Activated CD4-positive, alpha-beta T cell treated with anti-CD3 and anti-CD28 coated beads, Interleukin-2, amount 10 ng/mL, durations not matched to agents 7 days and 5 days (primary cell): ENCODE measurements at regions not wholly inside any gene's neighbourhood (a gene's known extent, or its start where the extent isn't known, plus 50 kb on each side); places are given as distances from the start of the nearest gene placed in this dataset.

ENCODE experiments used
- CTCF ChIA-PET: fragments of 350-600 bp; sonication (Branson Sonifier 250); formaldehyde crosslinking; loops from one replicate; lab custom pipeline; 2021; ENCODE audit warnings: antibody characterized with exemption; lab: Charles Lee
- POLR2A ChIA-PET: fragments of 350-600 bp; sonication (Branson Sonifier 250); formaldehyde crosslinking; loops from one replicate; lab custom pipeline; 2021; ENCODE audit warnings: antibody characterized with exemption; lab: Charles Lee
- DNase-seq: peaks from one replicate; pipeline ENCODE4 v3.0.0-alpha.2; 2020
- H3K27ac Mint-ChIP-seq: one replicate; pipeline ENCODE4 v1.8.0; 2021; ENCODE audit warnings: mild to moderate bottlenecking, moderate library complexity, mixed read lengths
- H3K27me3 Mint-ChIP-seq: one replicate; pipeline ENCODE4 v1.8.0; 2021; ENCODE audit warnings: mixed read lengths
- H3K36me3 Mint-ChIP-seq: one replicate; pipeline ENCODE4 v1.8.0; 2021; ENCODE audit warnings: low read depth, mixed read lengths
- H3K4me1 Mint-ChIP-seq: one replicate; pipeline ENCODE4 v1.8.0; 2021; ENCODE audit warnings: mixed read lengths
- H3K4me3 Mint-ChIP-seq: one replicate; pipeline ENCODE4 v1.8.0; 2021; ENCODE audit warnings: mild to moderate bottlenecking, moderate library complexity, mixed read lengths
- H3K9me3 Mint-ChIP-seq: one replicate; pipeline ENCODE4 v1.8.0; 2021; ENCODE audit warnings: mixed read lengths

DNA sequence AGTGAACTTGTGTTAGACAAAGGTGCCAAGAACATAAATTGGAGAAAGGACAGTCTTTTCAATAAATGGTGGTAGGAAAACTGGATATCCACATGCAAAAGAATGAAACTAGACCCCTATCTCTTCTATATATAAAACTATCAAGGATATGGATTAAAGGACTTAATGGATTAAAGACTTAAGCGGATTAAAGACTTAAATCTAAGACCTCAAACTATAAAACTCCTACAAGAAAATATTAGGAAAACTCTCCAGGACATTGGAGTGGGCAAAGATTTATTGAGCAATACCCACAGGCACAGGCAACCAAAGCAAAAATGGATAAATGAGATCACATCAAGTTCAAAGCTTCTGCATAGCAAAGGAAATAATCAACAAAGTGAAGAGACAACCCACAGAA is 242.9 kb upstream of the MEOX2 start:
- DNase-seq: no peak
- ChIA-PET POLR2A (no interaction called here), CTCF (no interaction called here)
- Mint-ChIP-seq H3K4me3 (no peak overlapping the region), H3K27ac (no peak overlapping the region), H3K27me3 (no peaks in the 10 kb centered on the region), H3K36me3 (no peaks in the 10 kb centered on the region), H3K9me3 (no peaks in the 10 kb centered on the region), H3K4me1 (no peaks in the 10 kb centered on the region)

DNA sequence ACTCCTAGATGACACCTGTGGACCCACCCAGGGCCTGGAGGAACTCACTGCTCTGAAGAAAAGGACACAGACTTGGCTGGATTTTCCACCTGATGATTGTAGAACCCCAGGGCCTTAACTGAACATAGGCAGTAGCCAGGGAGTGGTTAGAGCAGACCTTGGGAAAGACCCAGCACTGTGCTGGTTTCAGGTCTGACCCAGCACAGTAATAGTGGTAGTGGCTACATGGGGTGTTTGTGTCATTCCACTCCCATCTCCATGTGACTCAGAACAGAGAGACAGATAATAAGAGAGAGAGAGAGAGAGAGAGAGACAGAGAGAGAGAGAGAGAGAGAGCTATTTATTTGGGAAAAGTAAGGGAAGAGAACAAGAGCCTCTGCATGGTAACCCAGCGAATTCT is 239.1 kb upstream of the MEOX2 start:
- H3K36me3 Mint-ChIP-seq: no peaks in the 10 kb centered on the region
- ChIA-PET POLR2A (no interaction called here), CTCF (no interaction called here)
- DNase-seq: no peak
- H3K9me3 Mint-ChIP-seq: no peaks in the 10 kb centered on the region
- no peak overlapping the region for H3K4me3 Mint-ChIP-seq
- no peaks in the 10 kb centered on the region for H3K27me3 Mint-ChIP-seq
- H3K27ac Mint-ChIP-seq: no peak overlapping the region
- H3K4me1 Mint-ChIP-seq: no peaks in the 10 kb centered on the region

DNA sequence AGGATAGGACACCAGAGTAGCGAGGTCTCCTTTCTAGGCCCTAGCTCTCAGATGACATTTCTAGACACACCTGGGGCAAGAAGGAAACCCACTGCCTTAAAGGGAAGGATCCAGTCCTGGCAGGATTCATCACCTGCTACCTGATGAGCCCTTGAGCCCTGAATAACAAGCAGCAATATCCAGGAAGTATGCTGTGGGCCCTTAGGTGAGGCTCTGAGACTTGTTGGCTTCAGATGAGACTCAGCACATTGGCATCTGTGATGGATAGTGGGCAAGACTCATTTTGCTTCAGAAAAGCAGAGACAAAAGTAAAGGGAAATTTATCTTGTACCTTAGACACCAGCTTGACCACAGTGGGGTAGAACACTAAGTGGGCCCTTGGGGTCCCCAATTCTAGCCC is 238.4 kb upstream of the MEOX2 start:
- no peaks in the 10 kb centered on the region for H3K36me3 Mint-ChIP-seq
- H3K4me3 Mint-ChIP-seq: no peak overlapping the region
- ChIA-PET CTCF (no interaction called here), POLR2A (no interaction called here)
- no peaks in the 10 kb centered on the region for H3K27me3 Mint-ChIP-seq
- no peak for DNase-seq
- no peaks in the 10 kb centered on the region for H3K4me1 Mint-ChIP-seq
- H3K9me3 Mint-ChIP-seq: no peaks in the 10 kb centered on the region
- no peak overlapping the region for H3K27ac Mint-ChIP-seq

DNA sequence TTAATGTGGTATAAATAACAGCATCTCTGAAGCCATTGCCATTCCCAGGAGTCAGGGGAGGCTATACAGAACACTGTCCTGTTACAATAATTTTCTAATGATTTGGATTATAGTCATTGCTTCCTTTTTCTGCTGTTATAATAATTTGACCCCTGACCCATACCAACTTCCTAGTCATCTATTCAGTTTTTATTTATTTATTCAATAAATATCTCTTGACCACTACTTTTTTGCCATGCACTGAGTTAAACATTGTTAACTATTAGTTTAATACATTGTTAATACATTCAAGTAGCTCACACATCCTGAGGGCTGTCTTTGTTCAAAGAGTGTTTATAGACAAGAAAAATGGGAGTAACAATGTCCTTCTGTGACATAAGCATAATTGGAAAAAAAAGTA is 235.5 kb upstream of the MEOX2 start:
- Mint-ChIP-seq H3K4me3 (no peak overlapping the region), H3K4me1 (no peaks in the 10 kb centered on the region), H3K9me3 (peaks cover 4% of the 10 kb centered on the region), H3K36me3 (no peaks in the 10 kb centered on the region), H3K27ac (no peak overlapping the region), H3K27me3 (no peaks in the 10 kb centered on the region)
- no peak for DNase-seq
- ChIA-PET CTCF (no interaction called here), POLR2A (no interaction called here)

DNA sequence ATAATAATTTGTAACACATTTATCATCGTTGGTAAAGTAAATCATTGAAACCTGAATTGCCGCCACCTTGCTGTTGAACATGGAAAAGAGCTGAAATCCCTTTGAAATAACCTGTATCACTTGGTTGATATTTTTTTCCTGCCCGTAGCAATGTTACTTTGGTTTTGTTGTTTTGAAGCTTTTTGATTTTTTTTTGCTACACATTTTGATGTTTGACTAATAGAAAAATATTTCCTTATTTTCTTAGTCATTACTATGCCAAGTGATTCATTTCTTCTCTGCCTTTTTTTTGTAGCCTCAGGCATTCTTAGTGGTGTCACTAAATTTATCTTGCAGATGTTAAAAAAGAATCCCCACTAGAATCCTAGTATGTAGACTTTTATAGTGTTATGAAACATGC is 235.1 kb upstream of the MEOX2 start:
- POLR2A ChIA-PET: no interaction called here
- Mint-ChIP-seq H3K9me3 (peaks cover 4% of the 10 kb centered on the region), H3K4me3 (no peak overlapping the region), H3K27ac (no peak overlapping the region), H3K4me1 (no peaks in the 10 kb centered on the region), H3K27me3 (no peaks in the 10 kb centered on the region), H3K36me3 (no peaks in the 10 kb centered on the region)
- CTCF ChIA-PET: no interaction called here
- DNase-seq: no peak

DNA sequence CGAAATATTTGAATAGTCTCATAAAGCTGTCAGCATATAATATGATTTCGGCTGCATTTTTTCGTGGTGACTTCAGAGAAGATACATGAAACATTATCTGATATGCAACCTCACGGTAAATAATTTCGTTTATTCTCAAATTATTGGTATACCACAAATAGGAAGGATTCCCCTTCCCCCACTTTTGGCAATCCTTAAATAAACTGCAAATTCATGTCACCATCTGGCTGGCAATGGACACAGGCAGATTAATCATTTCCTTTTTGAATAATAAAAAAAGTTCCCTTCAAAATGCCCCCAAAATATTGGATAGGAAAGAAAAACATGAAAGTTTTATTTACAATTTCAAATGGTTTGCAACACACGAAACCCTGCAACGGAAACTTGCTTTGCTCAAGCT is 234.5 kb upstream of the MEOX2 start:
- Mint-ChIP-seq H3K27ac (no peak overlapping the region), H3K9me3 (peaks cover 4% of the 10 kb centered on the region), H3K4me1 (no peaks in the 10 kb centered on the region), H3K27me3 (no peaks in the 10 kb centered on the region), H3K36me3 (no peaks in the 10 kb centered on the region), H3K4me3 (no peak overlapping the region)
- DNase-seq: no peak
- ChIA-PET POLR2A (no interaction called here), CTCF (no interaction called here)

DNA sequence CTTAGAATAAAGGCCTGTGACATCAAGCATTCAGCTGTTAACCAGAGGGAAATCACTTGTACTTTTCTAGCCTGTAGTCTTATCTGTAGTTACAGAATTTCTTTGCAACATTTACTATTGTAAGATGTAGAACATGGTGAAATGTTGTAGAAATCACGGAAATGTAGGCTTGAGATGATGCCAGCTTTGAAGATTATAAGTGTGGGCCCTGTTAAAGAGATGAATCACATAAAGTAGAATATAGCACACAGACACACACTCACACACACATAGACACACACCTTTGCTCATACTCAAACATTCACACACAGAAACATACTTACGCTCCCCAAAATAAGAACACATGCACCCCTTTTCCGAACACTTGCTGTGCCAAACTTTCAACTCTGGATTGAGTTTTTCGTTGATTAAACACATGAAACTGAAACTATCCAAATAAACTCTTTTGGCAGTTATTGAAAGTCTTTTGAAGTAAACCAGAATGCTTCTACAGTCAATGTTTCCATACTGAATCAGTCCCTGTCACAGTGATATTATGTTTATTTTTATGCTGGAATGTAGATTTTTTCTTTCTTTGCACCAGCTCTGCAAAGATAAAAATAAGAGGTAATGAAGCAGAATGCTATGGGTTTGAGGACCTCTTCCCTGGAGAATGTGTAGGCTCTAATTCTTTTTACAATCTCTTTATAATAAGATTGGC is 230.3 kb upstream of the MEOX2 start:
- CTCF ChIA-PET: no interaction called here
- H3K4me1 Mint-ChIP-seq: no peaks in the 10 kb centered on the region
- H3K9me3 Mint-ChIP-seq: peaks cover 6% of the 10 kb centered on the region
- no peak for DNase-seq
- H3K27me3 Mint-ChIP-seq: no peaks in the 10 kb centered on the region
- H3K36me3 Mint-ChIP-seq: no peaks in the 10 kb centered on the region
- no peak overlapping the region for H3K27ac Mint-ChIP-seq
- H3K4me3 Mint-ChIP-seq: no peak overlapping the region
- POLR2A ChIA-PET: no interaction called here

DNA sequence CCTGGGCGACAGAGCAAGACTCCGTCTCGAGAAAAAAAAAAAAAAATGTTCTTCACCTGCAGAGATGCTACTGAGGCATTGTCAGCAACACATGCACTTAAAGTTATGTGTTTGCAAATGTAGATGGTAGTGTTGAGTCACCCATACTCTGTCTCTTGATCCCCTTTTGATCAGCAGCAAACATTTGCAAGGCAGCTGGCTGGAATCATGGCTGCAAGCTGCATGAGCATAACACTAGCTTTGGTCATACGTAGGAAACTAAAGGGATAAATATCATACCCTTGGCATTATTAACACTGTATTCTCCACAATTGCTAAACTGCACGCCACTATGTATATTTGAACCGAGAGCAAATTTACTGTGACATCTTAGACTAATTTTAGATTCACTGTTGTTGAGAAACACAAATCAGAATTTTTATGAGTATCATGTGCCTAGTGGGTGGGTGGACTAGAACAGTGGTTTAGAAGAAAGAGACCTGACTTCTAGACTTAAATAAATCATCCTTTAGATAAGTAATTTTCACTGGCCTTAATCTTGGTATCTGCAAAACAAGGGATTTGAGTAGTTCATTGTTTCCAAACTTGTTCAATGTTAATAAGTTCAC is 229.3 kb upstream of the MEOX2 start:
- Mint-ChIP-seq H3K27me3 (no peaks in the 10 kb centered on the region), H3K27ac (no peak overlapping the region), H3K9me3 (peaks cover 6% of the 10 kb centered on the region), H3K36me3 (no peaks in the 10 kb centered on the region), H3K4me1 (no peaks in the 10 kb centered on the region), H3K4me3 (no peak overlapping the region)
- no peak for DNase-seq
- ChIA-PET POLR2A (no interaction called here), CTCF (no interaction called here)

DNA sequence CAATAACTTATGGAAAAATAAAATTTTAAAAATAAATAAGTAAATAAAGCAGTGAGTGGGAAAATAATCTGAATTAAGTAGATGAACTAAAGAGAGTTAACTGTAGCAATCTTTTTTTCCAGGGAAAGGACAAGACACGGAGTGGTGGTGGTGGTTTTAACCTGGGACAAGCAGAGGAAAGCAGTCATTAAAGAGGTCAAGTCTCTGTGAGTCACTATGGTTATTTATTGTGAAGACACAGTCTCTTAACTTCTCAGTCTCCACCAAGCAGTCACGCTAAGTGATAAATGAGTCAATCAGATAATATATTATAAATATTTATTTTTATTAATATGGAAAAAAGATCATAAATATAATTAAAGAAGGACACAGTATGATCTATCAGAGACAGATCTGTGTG is 228.1 kb upstream of the MEOX2 start:
- ChIA-PET POLR2A (no interaction called here), CTCF (no interaction called here)
- Mint-ChIP-seq H3K4me1 (no peaks in the 10 kb centered on the region), H3K4me3 (no peak overlapping the region), H3K27me3 (no peaks in the 10 kb centered on the region), H3K36me3 (no peaks in the 10 kb centered on the region), H3K9me3 (peaks cover 6% of the 10 kb centered on the region), H3K27ac (no peak overlapping the region)
- DNase-seq: no peak

DNA sequence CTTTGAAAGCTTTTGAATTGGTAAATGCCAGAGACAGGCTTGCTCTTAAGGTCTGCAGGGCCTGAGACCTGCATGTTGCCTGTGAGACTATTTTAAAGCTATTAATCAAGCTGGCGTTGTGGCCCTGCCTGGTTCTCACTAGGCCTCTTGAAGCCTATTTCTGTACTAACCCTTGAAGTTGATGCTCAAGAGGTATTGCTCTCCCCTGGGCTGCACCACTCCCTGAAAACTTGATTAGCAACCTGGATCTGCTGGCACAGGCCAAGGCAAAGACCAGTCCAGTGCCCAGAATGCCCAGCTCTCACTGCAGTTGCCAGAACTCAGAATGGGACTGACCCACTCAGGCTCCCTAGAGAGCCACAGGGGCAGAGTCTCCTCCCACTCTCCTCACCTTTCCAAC is 220.0 kb upstream of the MEOX2 start:
- Mint-ChIP-seq H3K9me3 (no peaks in the 10 kb centered on the region), H3K4me1 (no peaks in the 10 kb centered on the region), H3K36me3 (no peaks in the 10 kb centered on the region), H3K4me3 (no peak overlapping the region), H3K27ac (no peak overlapping the region), H3K27me3 (no peaks in the 10 kb centered on the region)
- ChIA-PET CTCF (no interaction called here), POLR2A (no interaction called here)
- DNase-seq: no peak

DNA sequence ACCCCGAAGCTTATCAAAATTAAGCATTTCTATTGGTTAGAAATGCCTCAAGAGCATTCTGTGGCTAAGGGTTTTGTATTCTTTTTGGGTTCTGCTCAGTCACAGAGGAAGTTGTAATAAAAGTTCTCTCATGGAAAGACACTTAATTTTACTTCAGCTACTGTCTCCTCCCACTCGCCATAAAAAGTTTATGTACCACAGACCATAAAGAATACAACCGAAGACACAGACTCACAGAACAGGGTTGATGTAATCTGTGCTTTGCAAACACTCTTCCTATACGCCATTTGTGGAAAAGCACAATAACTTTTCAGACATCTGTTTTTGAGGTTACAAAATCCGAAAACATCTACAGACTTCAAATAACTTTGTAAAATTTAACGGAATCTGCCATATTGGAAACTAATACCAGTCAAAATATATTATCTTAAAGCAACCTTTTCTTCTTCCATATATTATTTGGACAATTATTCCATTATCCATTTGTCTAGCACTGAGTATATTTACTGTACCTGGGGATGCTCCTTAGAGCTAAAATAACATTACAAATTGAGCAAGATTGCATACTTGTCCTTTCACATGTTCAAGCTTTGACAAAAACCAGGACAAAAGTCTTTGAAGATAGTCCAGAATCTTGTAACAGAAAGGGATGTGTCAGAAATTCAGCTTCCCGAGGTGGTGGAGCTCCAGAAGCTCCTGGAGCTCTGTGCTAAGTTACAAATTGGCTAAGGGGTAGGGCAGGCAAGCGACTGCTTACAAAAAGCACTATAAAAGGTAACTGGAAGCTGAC is 219.0 kb upstream of the MEOX2 start:
- no peak for DNase-seq
- no peaks in the 10 kb centered on the region for H3K4me1 Mint-ChIP-seq
- H3K9me3 Mint-ChIP-seq: no peaks in the 10 kb centered on the region
- ChIA-PET CTCF (no interaction called here), POLR2A (no interaction called here)
- H3K27ac Mint-ChIP-seq: no peak overlapping the region
- H3K27me3 Mint-ChIP-seq: no peaks in the 10 kb centered on the region
- no peak overlapping the region for H3K4me3 Mint-ChIP-seq
- no peaks in the 10 kb centered on the region for H3K36me3 Mint-ChIP-seq

DNA sequence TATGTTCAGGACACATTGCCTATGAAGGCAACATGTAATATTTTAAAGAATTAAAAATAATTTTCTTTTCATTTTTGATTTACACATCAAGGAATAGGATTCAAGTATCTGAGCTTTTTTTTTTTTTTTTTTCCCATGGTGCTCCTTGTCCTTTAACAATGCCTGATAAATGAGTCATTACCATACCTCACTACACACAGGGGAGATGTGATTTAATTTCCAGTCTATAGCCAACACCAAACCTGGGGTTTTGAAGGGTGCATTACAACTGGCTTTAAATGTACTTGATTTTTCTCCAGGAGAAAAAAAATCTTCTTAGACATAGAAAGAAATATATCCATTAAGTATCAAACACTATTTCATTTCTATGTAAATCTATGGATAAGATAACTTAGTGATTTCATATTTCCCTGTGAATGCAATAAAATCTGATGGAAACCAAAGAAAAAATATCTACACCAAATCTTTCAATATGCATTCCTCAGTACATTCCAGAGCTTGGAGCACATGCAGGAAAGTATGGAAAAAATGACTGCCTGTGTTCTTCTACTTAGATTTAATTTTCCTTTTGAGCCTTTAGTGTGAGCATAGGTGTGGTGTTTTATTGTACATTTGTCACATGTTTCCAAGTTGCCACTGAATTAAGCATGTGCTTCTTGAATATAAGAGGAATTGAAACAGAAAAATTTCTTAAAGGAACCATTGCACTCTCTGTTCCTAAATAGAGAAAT is 204.8 kb upstream of the MEOX2 start:
- CTCF ChIA-PET: no interaction called here
- POLR2A ChIA-PET: no interaction called here
- no peaks in the 10 kb centered on the region for H3K27me3 Mint-ChIP-seq
- no peak overlapping the region for H3K27ac Mint-ChIP-seq
- H3K4me1 Mint-ChIP-seq: no peaks in the 10 kb centered on the region
- H3K4me3 Mint-ChIP-seq: no peak overlapping the region
- DNase-seq: no peak
- peaks cover 2% of the 10 kb centered on the region for H3K9me3 Mint-ChIP-seq
- H3K36me3 Mint-ChIP-seq: peaks cover 1% of the 10 kb centered on the region

DNA sequence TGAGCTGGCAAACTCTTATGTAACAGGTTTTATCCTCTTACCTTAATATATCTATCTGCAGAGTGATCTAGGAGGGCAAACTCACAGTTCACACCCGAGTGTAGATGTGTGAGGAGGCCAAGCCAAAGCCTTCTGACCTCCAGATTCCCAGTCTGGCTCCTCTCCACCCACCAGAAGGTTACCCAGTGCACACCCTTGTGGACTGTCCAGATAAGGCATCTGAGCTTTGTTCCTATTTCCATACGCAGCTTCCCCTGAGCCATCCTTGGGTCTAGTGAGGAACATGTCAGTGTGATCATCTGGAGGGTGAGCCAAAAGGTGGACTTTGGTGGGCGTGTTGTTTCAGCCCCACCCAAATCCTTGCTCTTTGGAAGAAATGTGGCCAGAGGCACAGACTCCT is 203.0 kb upstream of the MEOX2 start:
- POLR2A ChIA-PET: no interaction called here
- no peak overlapping the region for H3K4me3 Mint-ChIP-seq
- no peak for DNase-seq
- peaks cover 2% of the 10 kb centered on the region for H3K9me3 Mint-ChIP-seq
- no peak overlapping the region for H3K27ac Mint-ChIP-seq
- CTCF ChIA-PET: no interaction called here
- H3K36me3 Mint-ChIP-seq: no peaks in the 10 kb centered on the region
- H3K27me3 Mint-ChIP-seq: no peaks in the 10 kb centered on the region
- H3K4me1 Mint-ChIP-seq: no peaks in the 10 kb centered on the region
